ENCODE measurements at regions not wholly inside any gene's neighbourhood (a gene's known extent, or its start where the extent isn't known, plus 50 kb on each side); places are given as distances from the start of the nearest gene placed in this dataset.

- Histone ChIP-seq H3K79me2 (ENCODE audit: low read length) (no peaks in the 10 kb centered on the region), H3K36me3 (replicated peaks; ENCODE audit: low read depth, low read length) (no peaks in the 10 kb centered on the region), H3K27ac (ENCODE audit: low read length) (no peak overlapping the region), H4K20me1 (ENCODE audit: insufficient read depth, low read length) (no peaks in the 10 kb centered on the region), H3K9ac (ENCODE audit: low read length) (no peak overlapping the region), H3K4me1 (ENCODE audit: low read length) (peaks cover 7% of the 10 kb centered on the region; the same call in 1 of the 2 replicates), H3K27me3 (ENCODE audit: low read depth, low read length) (no peaks in the 10 kb centered on the region; the same call in 1 of the 2 replicates), H3K4me2 (ENCODE audit: low read length) (no peak overlapping the region), H3K9me3 (ENCODE audit: insufficient read depth, low read length) (no peaks in the 10 kb centered on the region), H3K4me3 (ENCODE audit: low read length) (no peak overlapping the region), H2AFZ (ENCODE audit: low read depth, low read length) (no peak overlapping the region)
- no peak for TF ChIP-seq EZH2phosphoT487 (IDR thresholded peaks at IDR 0.05; ENCODE audit: low read depth)
- TF ChIP-seq, protein P1, sequence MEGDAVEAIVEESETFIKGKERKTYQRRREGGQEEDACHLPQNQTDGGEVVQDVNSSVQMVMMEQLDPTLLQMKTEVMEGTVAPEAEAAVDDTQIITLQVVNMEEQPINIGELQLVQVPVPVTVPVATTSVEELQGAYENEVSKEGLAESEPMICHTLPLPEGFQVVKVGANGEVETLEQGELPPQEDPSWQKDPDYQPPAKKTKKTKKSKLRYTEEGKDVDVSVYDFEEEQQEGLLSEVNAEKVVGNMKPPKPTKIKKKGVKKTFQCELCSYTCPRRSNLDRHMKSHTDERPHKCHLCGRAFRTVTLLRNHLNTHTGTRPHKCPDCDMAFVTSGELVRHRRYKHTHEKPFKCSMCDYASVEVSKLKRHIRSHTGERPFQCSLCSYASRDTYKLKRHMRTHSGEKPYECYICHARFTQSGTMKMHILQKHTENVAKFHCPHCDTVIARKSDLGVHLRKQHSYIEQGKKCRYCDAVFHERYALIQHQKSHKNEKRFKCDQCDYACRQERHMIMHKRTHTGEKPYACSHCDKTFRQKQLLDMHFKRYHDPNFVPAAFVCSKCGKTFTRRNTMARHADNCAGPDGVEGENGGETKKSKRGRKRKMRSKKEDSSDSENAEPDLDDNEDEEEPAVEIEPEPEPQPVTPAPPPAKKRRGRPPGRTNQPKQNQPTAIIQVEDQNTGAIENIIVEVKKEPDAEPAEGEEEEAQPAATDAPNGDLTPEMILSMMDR (IDR thresholded peaks at IDR 0.05; ENCODE audit: low read depth, low read length) = no peak
Measured at GRCh38 chr7:131893631-131894340, 337.4 kb upstream of the PODXL start.

- H2AFZ ChIP-seq (ENCODE audit: low read depth, low read length) = no peak overlapping the region
- H3K79me2 ChIP-seq (ENCODE audit: low read length) = no peaks in the 10 kb centered on the region
- peaks cover 6% of the 10 kb centered on the region; the same call in 1 of the 2 replicates for H3K9me3 ChIP-seq (ENCODE audit: insufficient read depth, low read length)
- H3K36me3 ChIP-seq (replicated peaks; ENCODE audit: low read depth, low read length) = no peaks in the 10 kb centered on the region
- no peak overlapping the region for H3K4me2 ChIP-seq (ENCODE audit: low read length)
- no peak overlapping the region for H3K27ac ChIP-seq (ENCODE audit: low read length)
- TF ChIP-seq EZH2phosphoT487 (IDR thresholded peaks at IDR 0.05; ENCODE audit: low read depth) = no peak
- TF ChIP-seq, protein P1 (IDR thresholded peaks at IDR 0.05; ENCODE audit: low read depth, low read length) = no peak
- H3K27me3 ChIP-seq (ENCODE audit: low read depth, low read length) = no peaks in the 10 kb centered on the region; the same call in 1 of the 2 replicates
- H3K9ac ChIP-seq (ENCODE audit: low read length) = no peak overlapping the region
- no peaks in the 10 kb centered on the region for H4K20me1 ChIP-seq (ENCODE audit: insufficient read depth, low read length)
- no peak overlapping the region for H3K4me3 ChIP-seq (ENCODE audit: low read length)
- H3K4me1 ChIP-seq (ENCODE audit: low read length) = no peaks in the 10 kb centered on the region
Measured at GRCh38 chr7:131890176-131890575, 333.7 kb upstream of the PODXL start.

GRCh38 chr7:131889572-131890150 is 333.2 kb upstream of the PODXL start:
- Histone ChIP-seq H3K9me3 (ENCODE audit: insufficient read depth, low read length) (peaks cover 6% of the 10 kb centered on the region; the same call in 1 of the 2 replicates), H3K4me1 (ENCODE audit: low read length) (no peaks in the 10 kb centered on the region), H3K4me3 (ENCODE audit: low read length) (no peak overlapping the region), H3K27me3 (ENCODE audit: low read depth, low read length) (no peaks in the 10 kb centered on the region; the same call in 1 of the 2 replicates), H2AFZ (ENCODE audit: low read depth, low read length) (no peak overlapping the region), H3K79me2 (ENCODE audit: low read length) (no peaks in the 10 kb centered on the region), H3K36me3 (replicated peaks; ENCODE audit: low read depth, low read length) (no peaks in the 10 kb centered on the region), H3K4me2 (ENCODE audit: low read length) (no peak overlapping the region), H4K20me1 (ENCODE audit: insufficient read depth, low read length) (no peaks in the 10 kb centered on the region), H3K27ac (ENCODE audit: low read length) (no peak overlapping the region), H3K9ac (ENCODE audit: low read length) (no peak overlapping the region)
- no peak for TF ChIP-seq EZH2phosphoT487 (IDR thresholded peaks at IDR 0.05; ENCODE audit: low read depth)
- TF ChIP-seq, protein P1 (IDR thresholded peaks at IDR 0.05; ENCODE audit: low read depth, low read length) = no peak

DNA sequence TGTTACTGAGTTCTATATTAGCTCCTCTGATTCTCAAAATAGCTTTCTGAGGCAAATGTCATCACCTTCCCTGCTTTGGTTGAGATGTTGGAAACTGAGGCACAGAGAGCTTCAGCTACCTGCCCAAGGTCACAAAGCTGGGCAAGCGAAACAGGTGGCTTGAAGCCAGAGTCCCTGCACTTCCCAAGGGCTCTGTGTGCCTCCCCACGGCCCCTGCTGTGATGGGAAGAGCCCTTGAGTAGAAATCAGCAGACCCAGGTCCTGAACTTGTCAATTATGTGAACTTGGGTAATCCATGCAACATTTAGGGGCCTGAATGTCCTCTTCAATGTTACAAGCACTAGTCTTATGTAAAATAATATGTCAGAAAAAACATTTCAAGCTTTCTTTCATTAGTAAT is 327.3 kb upstream of the PODXL start:
- Histone ChIP-seq H3K9me3 (ENCODE audit: insufficient read depth, low read length) (peaks cover 6% of the 10 kb centered on the region; the same call in 1 of the 2 replicates), H3K4me3 (ENCODE audit: low read length) (no peak overlapping the region), H2AFZ (ENCODE audit: low read depth, low read length) (no peak overlapping the region), H4K20me1 (ENCODE audit: insufficient read depth, low read length) (no peaks in the 10 kb centered on the region), H3K4me1 (ENCODE audit: low read length) (no peaks in the 10 kb centered on the region), H3K79me2 (ENCODE audit: low read length) (no peaks in the 10 kb centered on the region), H3K27ac (ENCODE audit: low read length) (no peak overlapping the region), H3K4me2 (ENCODE audit: low read length) (no peak overlapping the region), H3K9ac (ENCODE audit: low read length) (no peak overlapping the region), H3K27me3 (ENCODE audit: low read depth, low read length) (0 out of 2 replicates have a peak, but pooled peaks cover 4% of the 10 kb centered on the region), H3K36me3 (replicated peaks; ENCODE audit: low read depth, low read length) (no peaks in the 10 kb centered on the region)
- TF ChIP-seq, protein P1 (IDR thresholded peaks at IDR 0.05; ENCODE audit: low read depth, low read length) = no peak
- no peak for TF ChIP-seq EZH2phosphoT487 (IDR thresholded peaks at IDR 0.05; ENCODE audit: low read depth)

Data from OCI-LY3 (cell line).